ENCODE measurements at regions not wholly inside any gene's neighbourhood (a gene's known extent, or its start where the extent isn't known, plus 50 kb on each side); places are given as distances from the start of the nearest gene placed in this dataset.

DNA sequence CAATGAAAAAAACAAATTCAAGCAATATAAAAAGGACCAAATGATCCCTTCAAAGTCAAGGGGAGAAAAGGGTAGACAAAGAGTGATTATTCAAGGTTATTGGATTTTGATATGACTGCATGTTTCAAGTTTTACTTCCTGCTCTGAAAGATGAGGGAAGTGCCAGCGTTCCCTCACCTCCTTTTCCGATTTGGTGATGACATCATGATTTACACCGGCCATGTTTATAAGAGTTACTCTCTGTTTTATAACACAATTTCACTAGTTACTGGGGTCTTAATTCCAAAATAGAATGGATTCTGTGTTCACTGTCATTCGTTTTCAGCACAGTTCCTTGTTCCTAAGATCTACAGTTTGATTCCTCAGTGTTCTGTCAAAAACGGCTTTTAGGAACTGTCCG is 60.5 kb upstream of the CPXM2 start:
- no peak for DNase-seq

GRCh38 chr10:123948030-123948823 is 56.6 kb upstream of the CPXM2 start:
- no peak for DNase-seq

DNA sequence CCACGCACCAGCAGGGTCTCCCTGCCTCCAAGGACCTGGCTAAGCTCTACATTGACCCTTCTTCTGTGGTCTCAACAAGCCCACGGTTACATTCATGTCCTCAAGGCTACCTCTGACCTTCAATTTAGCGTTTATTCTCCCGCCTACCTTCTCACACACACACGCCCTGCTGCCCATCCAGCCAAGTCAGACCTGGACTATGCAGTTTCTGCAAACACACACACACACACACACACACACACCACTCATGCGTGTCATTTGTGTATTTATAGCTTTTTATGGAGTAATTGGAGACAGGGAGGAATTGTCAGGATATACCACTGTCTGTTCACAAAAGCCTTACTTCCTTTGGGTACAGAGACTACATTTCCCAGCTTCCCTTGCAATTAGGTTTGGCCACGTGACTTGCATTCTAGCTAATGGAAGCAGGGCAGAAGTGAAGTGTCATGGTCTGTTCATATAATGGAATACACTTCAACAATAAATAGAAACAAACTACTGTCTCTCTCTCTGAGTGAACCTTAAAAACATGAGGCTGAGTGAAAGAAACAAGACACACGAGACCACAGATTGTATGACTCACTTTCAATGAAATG is 53.8 kb upstream of the CPXM2 start:
- peak; percentile 67 for DNase-seq

DNA sequence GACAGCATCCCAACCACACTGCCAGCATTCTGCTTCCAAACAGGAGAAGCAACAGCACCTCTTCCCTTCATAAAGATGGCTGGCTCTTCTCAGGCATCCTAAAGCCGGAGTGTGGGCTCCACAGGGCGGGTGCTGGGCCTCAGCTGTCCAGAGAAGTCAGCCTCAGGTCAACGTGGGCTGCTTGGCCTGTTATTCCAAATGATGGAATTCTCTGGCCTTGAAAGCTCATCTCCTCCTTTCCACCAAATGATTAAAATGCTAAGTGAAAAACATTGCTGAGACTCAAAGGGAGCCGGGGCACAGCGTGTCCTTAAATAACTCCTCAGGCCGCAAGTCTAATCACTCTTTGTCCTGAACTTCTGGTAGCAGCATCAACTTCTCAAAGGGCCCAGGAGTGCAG is 53.1 kb upstream of the CPXM2 start:
- no peak for DNase-seq

- no peak for DNase-seq
These were observed 51.7 kb upstream of the CPXM2 start for GRCh38 chr10:123943307-123943706.

- no peak for DNase-seq
These were observed 50.7 kb upstream of the CPXM2 start for GRCh38 chr10:123942114-123942861.
